ENCODE measurements at regions not wholly inside any gene's neighbourhood (a gene's known extent, or its start where the extent isn't known, plus 50 kb on each side); places are given as distances from the start of the nearest gene placed in this dataset.
A peak's percentile ranks its signal among the peaks of the same experiment; 100 is the strongest.

- H3K36me3 ChIP-seq (ENCODE audit: control insufficient read depth in 1 of 2, insufficient read depth in 2 of 2, low read length in 2 of 2), result no peaks in the 10 kb centered on the region
- no peak overlapping the region for H3K14ac ChIP-seq (ENCODE audit: low read length)
- H2BK120ac ChIP-seq (ENCODE audit: insufficient read depth, low read length, poor library complexity), result no peak overlapping the region
- H4K8ac ChIP-seq (ENCODE audit: low read depth, low read length), result no peak overlapping the region
- no peak for DNase-seq
- no peak overlapping the region for H3K4me3 ChIP-seq (ENCODE audit: low read depth, low read length)
- H3K23ac ChIP-seq (ENCODE audit: low read length), result no peak overlapping the region
- no peak overlapping the region for H3K9ac ChIP-seq (ENCODE audit: low read length)
- no peaks in the 10 kb centered on the region for H3K9me3 ChIP-seq (ENCODE audit: insufficient read depth, low read depth, low read length)
- H2BK12ac ChIP-seq (ENCODE audit: low read length), result no peak overlapping the region
- no peak overlapping the region for H3K27ac ChIP-seq (ENCODE audit: low read depth, low read length)
- no CpG with 5 or more reads among the region's 3 CpGs for WGBS (ENCODE audit: extremely low coverage, insufficient coverage, insufficient read length)
- no peaks in the 10 kb centered on the region for H3K4me1 ChIP-seq (ENCODE audit: control insufficient read depth in 1 of 2, insufficient read depth in 2 of 2, low read length in 2 of 2)
- H3K79me2 ChIP-seq (ENCODE audit: control insufficient read depth, insufficient read depth, low read length, poor library complexity), result no peaks in the 10 kb centered on the region
- no peak overlapping the region for H3K4ac ChIP-seq (ENCODE audit: low read depth, low read length)
- H2AK5ac ChIP-seq (ENCODE audit: low read length), result no peak overlapping the region
- H3K27me3 ChIP-seq (ENCODE audit: insufficient read depth, low read length), result no peaks in the 10 kb centered on the region
- no peak overlapping the region for H3K18ac ChIP-seq (ENCODE audit: low read length)
- H3K4me2 ChIP-seq (ENCODE audit: low read length), result no peak overlapping the region
- no peak overlapping the region for H2AFZ ChIP-seq (ENCODE audit: insufficient read depth, low read length, poor library complexity)
- no peak overlapping the region for H2BK5ac ChIP-seq (ENCODE audit: low read depth, low read length, poor library complexity)
- no peak overlapping the region for H4K91ac ChIP-seq (ENCODE audit: low read depth, low read length)
- no peak overlapping the region for H4K12ac ChIP-seq (ENCODE audit: low read depth, low read length)
- H3K79me1 ChIP-seq (ENCODE audit: low read length), result no peaks in the 10 kb centered on the region
These were observed 94.6 kb upstream of the ITGA4 start for GRCh38 chr2:181362561-181362960.

GRCh38 chr2:181363164-181363563 lies 94.0 kb upstream of the ITGA4 start:
- H3K23ac ChIP-seq (ENCODE audit: low read length), result no peak overlapping the region
- no peak overlapping the region for H2BK5ac ChIP-seq (ENCODE audit: low read depth, low read length, poor library complexity)
- no peaks in the 10 kb centered on the region for H3K79me2 ChIP-seq (ENCODE audit: control insufficient read depth, insufficient read depth, low read length, poor library complexity)
- H3K79me1 ChIP-seq (ENCODE audit: low read length), result no peaks in the 10 kb centered on the region
- H2AFZ ChIP-seq (ENCODE audit: insufficient read depth, low read length, poor library complexity), result no peak overlapping the region
- no peak overlapping the region for H4K12ac ChIP-seq (ENCODE audit: low read depth, low read length)
- no peak overlapping the region for H2AK5ac ChIP-seq (ENCODE audit: low read length)
- no peak for DNase-seq
- H3K27me3 ChIP-seq (ENCODE audit: insufficient read depth, low read length), result no peaks in the 10 kb centered on the region
- H3K27ac ChIP-seq (ENCODE audit: low read depth, low read length), result no peak overlapping the region
- H2BK12ac ChIP-seq (ENCODE audit: low read length), result no peak overlapping the region
- H4K8ac ChIP-seq (ENCODE audit: low read depth, low read length), result no peak overlapping the region
- no peak overlapping the region for H3K4me3 ChIP-seq (ENCODE audit: low read depth, low read length)
- H3K36me3 ChIP-seq (ENCODE audit: control insufficient read depth in 1 of 2, insufficient read depth in 2 of 2, low read length in 2 of 2), result no peaks in the 10 kb centered on the region
- H3K4me2 ChIP-seq (ENCODE audit: low read length), result no peak overlapping the region
- no peaks in the 10 kb centered on the region for H3K4me1 ChIP-seq (ENCODE audit: control insufficient read depth in 1 of 2, insufficient read depth in 2 of 2, low read length in 2 of 2)
- H3K4ac ChIP-seq (ENCODE audit: low read depth, low read length), result no peak overlapping the region
- H3K18ac ChIP-seq (ENCODE audit: low read length), result no peak overlapping the region
- no peaks in the 10 kb centered on the region for H3K9me3 ChIP-seq (ENCODE audit: insufficient read depth, low read depth, low read length)
- no peak overlapping the region for H2BK120ac ChIP-seq (ENCODE audit: insufficient read depth, low read length, poor library complexity)
- no peak overlapping the region for H3K14ac ChIP-seq (ENCODE audit: low read length)
- no peak overlapping the region for H3K9ac ChIP-seq (ENCODE audit: low read length)
- H4K91ac ChIP-seq (ENCODE audit: low read depth, low read length), result no peak overlapping the region

- no peak overlapping the region for H3K18ac ChIP-seq (ENCODE audit: low read length)
- no peak overlapping the region for H4K91ac ChIP-seq (ENCODE audit: low read depth, low read length)
- H3K9me3 ChIP-seq (ENCODE audit: insufficient read depth, low read depth, low read length), result no peaks in the 10 kb centered on the region
- no peak overlapping the region for H3K9ac ChIP-seq (ENCODE audit: low read length)
- no peaks in the 10 kb centered on the region for H3K36me3 ChIP-seq (ENCODE audit: control insufficient read depth in 1 of 2, insufficient read depth in 2 of 2, low read length in 2 of 2)
- no peak overlapping the region for H3K4ac ChIP-seq (ENCODE audit: low read depth, low read length)
- no peak overlapping the region for H4K12ac ChIP-seq (ENCODE audit: low read depth, low read length)
- no peak overlapping the region for H3K23ac ChIP-seq (ENCODE audit: low read length)
- H2BK12ac ChIP-seq (ENCODE audit: low read length), result no peak overlapping the region
- H2BK5ac ChIP-seq (ENCODE audit: low read depth, low read length, poor library complexity), result no peak overlapping the region
- no peaks in the 10 kb centered on the region for H3K4me1 ChIP-seq (ENCODE audit: control insufficient read depth in 1 of 2, insufficient read depth in 2 of 2, low read length in 2 of 2)
- no peaks in the 10 kb centered on the region for H3K27me3 ChIP-seq (ENCODE audit: insufficient read depth, low read length)
- no peak overlapping the region for H3K14ac ChIP-seq (ENCODE audit: low read length)
- H3K79me2 ChIP-seq (ENCODE audit: control insufficient read depth, insufficient read depth, low read length, poor library complexity), result no peaks in the 10 kb centered on the region
- H3K4me2 ChIP-seq (ENCODE audit: low read length), result no peak overlapping the region
- H2BK120ac ChIP-seq (ENCODE audit: insufficient read depth, low read length, poor library complexity), result no peak overlapping the region
- H3K4me3 ChIP-seq (ENCODE audit: low read depth, low read length), result no peak overlapping the region
- H3K27ac ChIP-seq (ENCODE audit: low read depth, low read length), result no peak overlapping the region
- no CpG with 5 or more reads among the region's 8 CpGs for WGBS (ENCODE audit: extremely low coverage, insufficient coverage, insufficient read length)
- no peak overlapping the region for H4K8ac ChIP-seq (ENCODE audit: low read depth, low read length)
- H2AFZ ChIP-seq (ENCODE audit: insufficient read depth, low read length, poor library complexity), result no peak overlapping the region
- H2AK5ac ChIP-seq (ENCODE audit: low read length), result no peak overlapping the region
- DNase-seq, result peak; percentile 10 to 55
- H3K79me1 ChIP-seq (ENCODE audit: low read length), result no peaks in the 10 kb centered on the region
These were observed 92.6 kb upstream of the ITGA4 start for GRCh38 chr2:181364492-181365170.

- Histone ChIP-seq H4K12ac (ENCODE audit: low read depth, low read length) (no peak overlapping the region), H3K9me3 (ENCODE audit: insufficient read depth, low read depth, low read length) (no peaks in the 10 kb centered on the region), H2AFZ (ENCODE audit: insufficient read depth, low read length, poor library complexity) (no peak overlapping the region), H3K27ac (ENCODE audit: low read depth, low read length) (no peak overlapping the region), H2AK5ac (ENCODE audit: low read length) (no peak overlapping the region), H3K79me2 (ENCODE audit: control insufficient read depth, insufficient read depth, low read length, poor library complexity) (no peaks in the 10 kb centered on the region), H4K8ac (ENCODE audit: low read depth, low read length) (no peak overlapping the region), H3K4me1 (ENCODE audit: control insufficient read depth in 1 of 2, insufficient read depth in 2 of 2, low read length in 2 of 2) (peaks cover 0 to 2% of the 10 kb centered on the region in 2 experiments), H3K9ac (ENCODE audit: low read length) (no peak overlapping the region), H2BK120ac (ENCODE audit: insufficient read depth, low read length, poor library complexity) (no peak overlapping the region), H3K4ac (ENCODE audit: low read depth, low read length) (no peak overlapping the region), H2BK5ac (ENCODE audit: low read depth, low read length, poor library complexity) (no peak overlapping the region), H3K18ac (ENCODE audit: low read length) (no peak overlapping the region), H3K14ac (ENCODE audit: low read length) (no peak overlapping the region), H3K27me3 (ENCODE audit: insufficient read depth, low read length) (no peaks in the 10 kb centered on the region), H3K36me3 (ENCODE audit: control insufficient read depth in 1 of 2, insufficient read depth in 2 of 2, low read length in 2 of 2) (no peaks in the 10 kb centered on the region), H2BK12ac (ENCODE audit: low read length) (no peak overlapping the region), H3K4me2 (ENCODE audit: low read length) (no peak overlapping the region), H3K79me1 (ENCODE audit: low read length) (no peaks in the 10 kb centered on the region), H4K91ac (ENCODE audit: low read depth, low read length) (no peak overlapping the region), H3K23ac (ENCODE audit: low read length) (no peak overlapping the region), H3K4me3 (ENCODE audit: low read depth, low read length) (no peak overlapping the region)
- no peak for DNase-seq
- WGBS (ENCODE audit: extremely low coverage, insufficient coverage, insufficient read length), result no CpG with 5 or more reads among the region's 4 CpGs
These were observed 90.5 kb upstream of the ITGA4 start for GRCh38 chr2:181366675-181367175.
